Kidney (tissue), 13 donors: ENCODE measurements at regions not wholly inside any gene's neighbourhood (a gene's known extent, or its start where the extent isn't known, plus 50 kb on each side); places are given as distances from the start of the nearest gene placed in this dataset.

Experiments
- DNase-seq, 5 donors: peaks; one replicate each; pipeline ENCODE4 v3.0.0-alpha.2; 2013 to 2020
- FAIRE-seq: peaks from 2 replicates; lab custom pipeline; 2012; peaks lifted over from hg19 to GRCh38; lab: Jason Lieb, UNC
- H3K27ac ChIP-seq, 2 donors: one replicate each; pipeline ENCODE4 v1.7.0; 2013; ENCODE audit warnings: low read depth in 2 of 2, low read length in 2 of 2, inconsistent platforms in 1 of 2
- H3K27me3 ChIP-seq: one replicate; pipeline ENCODE4 v1.7.1; 2013; ENCODE audit warnings: low read length, inconsistent platforms; ENCODE audit not compliant: control insufficient read depth, insufficient read depth
- H3K36me3 ChIP-seq, 3 donors: one replicate each; pipeline versions ENCODE4 v1.7.0 to v1.7.1; 2013; ENCODE audit warnings: low read length in 3 of 3, control low read depth in 1 of 3, inconsistent platforms in 1 of 3; ENCODE audit not compliant: insufficient read depth in 3 of 3, control insufficient read depth in 2 of 3
- H3K4me1 ChIP-seq, 3 donors: one replicate each; pipeline versions ENCODE4 v1.7.0 to v1.7.1; 2013; ENCODE audit warnings: low read length in 3 of 3, inconsistent platforms in 1 of 3, low read depth in 1 of 3; ENCODE audit not compliant: control insufficient read depth in 2 of 3, insufficient read depth in 2 of 3
- H3K4me3 ChIP-seq, 3 donors: one replicate each; pipeline versions ENCODE4 v1.7.0 to v1.8.1; 2013; ENCODE audit warnings: low read length in 3 of 3, control low read depth in 1 of 3, inconsistent platforms in 1 of 3
- H3K9ac ChIP-seq, 3 donors: one replicate each; pipeline versions ENCODE4 v1.7.0 to v1.7.1; 2013; ENCODE audit warnings: low read length in 3 of 3, control low read depth in 1 of 3, inconsistent platforms in 1 of 3
- H3K9me3 ChIP-seq, 3 donors: one replicate each; pipeline versions ENCODE4 v1.7.0 to v1.7.1; 2013; ENCODE audit warnings: low read length in 3 of 3, control low read depth in 1 of 3, inconsistent platforms in 1 of 3; ENCODE audit not compliant: control insufficient read depth in 2 of 3, insufficient read depth in 1 of 3
- intact Hi-C: fragments of 100-400 bp; cut with DNase I; formaldehyde crosslinking; loops from one replicate; pipeline ENCODE4 v1.11.1; 2022
- TF ChIP-seq, protein P1 (sequence below): IDR thresholded peaks from 3 replicates; pipeline ENCODE4 v1.5.1; 2012; ENCODE audit warnings: mild to moderate bottlenecking, moderate library complexity, borderline replicate concordance; ENCODE audit not compliant: insufficient read depth; ENCODE audit errors: extremely low read depth
- donor health status: control.
- donor health status: control.
- donor health status: control.
- donor health status: control.
- donor health status: control.
- donor health status: DM: yes; HTN: yes; CAD: no.
- donor health status: Normal renal cell carcinoma (clear cell type).

DNA sequence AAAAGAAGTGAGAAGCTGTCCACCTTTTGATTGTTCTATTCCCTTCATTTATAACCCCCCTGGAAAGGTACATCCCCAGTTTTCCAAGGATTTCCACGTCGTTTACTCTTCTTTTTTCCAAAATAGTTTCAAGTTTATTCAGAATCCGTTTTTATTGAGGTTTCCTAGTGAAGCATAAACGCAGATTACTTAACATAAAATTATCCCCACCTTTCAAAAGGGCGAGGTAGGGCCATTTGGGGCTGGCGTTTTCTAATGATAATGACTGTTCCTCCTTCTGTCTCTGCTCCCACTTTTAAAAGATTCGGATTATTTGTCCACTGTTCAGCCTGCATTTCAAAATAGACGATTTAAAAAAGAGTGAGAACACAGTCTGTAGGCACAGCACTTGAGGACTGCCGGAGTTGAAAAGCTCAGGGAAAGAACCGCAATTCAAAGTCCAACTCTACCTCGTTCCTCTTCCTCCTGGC, 165.2 kb upstream of the PPP1R3A start:
- no peak for FAIRE-seq
- intact Hi-C loops, result no loop called here
- Histone ChIP-seq H3K36me3 (no peaks in the 10 kb centered on the region), H3K9ac (peak overlapping the region in 1 of 3 donors; percentile 2), H3K27me3 (peaks cover 43% of the 10 kb centered on the region), H3K27ac (peak overlapping the region; percentile 28 to 58), H3K4me1 (peaks cover 0 to 12% (median 5%) of the 10 kb centered on the region in 3 donors), H3K9me3 (no peaks in the 10 kb centered on the region), H3K4me3 (peak overlapping the region in 2 of 3 donors; percentile 19 to 79)
- TF ChIP-seq, protein P1, sequence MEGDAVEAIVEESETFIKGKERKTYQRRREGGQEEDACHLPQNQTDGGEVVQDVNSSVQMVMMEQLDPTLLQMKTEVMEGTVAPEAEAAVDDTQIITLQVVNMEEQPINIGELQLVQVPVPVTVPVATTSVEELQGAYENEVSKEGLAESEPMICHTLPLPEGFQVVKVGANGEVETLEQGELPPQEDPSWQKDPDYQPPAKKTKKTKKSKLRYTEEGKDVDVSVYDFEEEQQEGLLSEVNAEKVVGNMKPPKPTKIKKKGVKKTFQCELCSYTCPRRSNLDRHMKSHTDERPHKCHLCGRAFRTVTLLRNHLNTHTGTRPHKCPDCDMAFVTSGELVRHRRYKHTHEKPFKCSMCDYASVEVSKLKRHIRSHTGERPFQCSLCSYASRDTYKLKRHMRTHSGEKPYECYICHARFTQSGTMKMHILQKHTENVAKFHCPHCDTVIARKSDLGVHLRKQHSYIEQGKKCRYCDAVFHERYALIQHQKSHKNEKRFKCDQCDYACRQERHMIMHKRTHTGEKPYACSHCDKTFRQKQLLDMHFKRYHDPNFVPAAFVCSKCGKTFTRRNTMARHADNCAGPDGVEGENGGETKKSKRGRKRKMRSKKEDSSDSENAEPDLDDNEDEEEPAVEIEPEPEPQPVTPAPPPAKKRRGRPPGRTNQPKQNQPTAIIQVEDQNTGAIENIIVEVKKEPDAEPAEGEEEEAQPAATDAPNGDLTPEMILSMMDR, result no peak
- DNase-seq, result peak in 1 of 5 donors; percentile 70

DNA sequence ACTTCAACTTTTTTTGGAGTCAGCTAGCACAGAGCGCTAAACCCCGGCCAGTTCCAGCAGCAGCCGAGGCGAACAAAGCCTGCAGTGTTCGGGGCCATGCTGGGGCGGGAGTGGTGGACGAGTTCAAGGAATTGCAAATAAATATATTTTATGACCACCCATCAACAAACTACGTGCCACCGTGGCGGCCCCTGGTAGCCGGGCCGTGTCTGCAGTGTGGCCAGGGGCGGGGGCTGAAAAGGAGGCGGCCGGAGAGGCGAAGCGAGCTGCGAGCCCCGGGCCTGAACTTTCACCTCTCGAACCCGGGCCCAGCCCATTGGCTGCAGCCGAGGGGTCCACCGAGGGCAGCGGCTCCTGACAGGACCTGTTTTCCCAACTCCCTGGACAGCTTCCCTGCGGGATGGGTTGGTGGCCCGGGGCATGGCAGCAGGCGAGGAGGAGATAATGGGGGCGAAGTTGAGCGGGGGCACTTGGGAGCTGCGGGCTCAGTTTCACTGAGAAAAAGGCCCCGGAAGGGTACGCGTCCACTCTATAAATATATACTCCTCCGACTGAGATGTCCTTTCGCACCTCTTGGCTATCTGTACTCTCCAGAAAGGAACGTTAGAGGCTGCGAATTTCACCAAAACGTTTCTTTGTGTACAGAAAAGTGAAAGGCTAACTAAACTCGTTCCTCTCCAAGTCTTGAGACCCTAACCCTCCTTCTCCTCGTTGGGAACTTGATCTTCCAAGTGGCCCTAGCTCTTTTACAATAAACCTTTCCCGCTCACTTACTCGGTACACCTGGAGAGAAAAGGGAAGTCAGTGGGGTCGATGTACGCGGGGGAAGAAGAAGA, 164.6 kb upstream of the PPP1R3A start:
- Histone ChIP-seq H3K27ac (peak overlapping the region in 1 of 2 donors; percentile 23), H3K4me1 (peaks cover 0 to 12% (median 5%) of the 10 kb centered on the region in 3 donors), H3K27me3 (peaks cover 40% of the 10 kb centered on the region), H3K9me3 (no peaks in the 10 kb centered on the region), H3K4me3 (peak overlapping the region in 2 of 3 donors; percentile 19 to 79), H3K36me3 (no peaks in the 10 kb centered on the region), H3K9ac (peak overlapping the region in 1 of 3 donors; percentile 2)
- no peak for FAIRE-seq
- intact Hi-C loops, result no loop called here
- TF ChIP-seq, protein P1, result no peak
- peak; percentile 34 to 76 (median 71) for DNase-seq

DNA sequence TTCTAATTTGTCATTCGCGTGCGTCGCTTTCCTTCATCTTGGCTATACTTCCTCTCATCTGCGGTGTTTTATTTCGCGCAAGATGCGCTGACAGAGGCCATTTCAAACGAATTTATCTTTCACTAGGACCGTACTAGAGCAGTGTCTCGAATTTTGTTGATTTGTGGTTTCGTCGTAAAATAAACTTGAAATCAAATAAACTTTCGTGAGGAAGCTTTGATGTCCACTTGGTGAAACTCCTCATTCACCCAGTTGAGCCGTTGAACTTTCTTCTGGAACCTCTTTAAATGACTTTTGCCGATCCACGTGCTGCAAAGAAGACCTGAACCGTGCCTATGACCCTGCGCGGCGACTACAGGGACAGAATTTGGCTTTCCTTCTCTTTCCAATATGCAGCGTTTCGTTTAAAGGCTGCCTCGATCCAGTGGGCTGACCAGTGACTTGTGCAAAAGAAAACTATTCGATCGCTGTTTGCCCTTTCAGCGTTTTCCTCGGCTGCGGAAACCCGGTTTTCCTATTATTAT, 163.9 kb upstream of the PPP1R3A start:
- H3K4me3 ChIP-seq, result peak overlapping the region; percentile 12 to 79 (median 68)
- FAIRE-seq (no peak), DNase-seq (peak in 3 of 5 donors; percentile 32 to 78 (median 51))
- H3K9ac ChIP-seq, result peak overlapping the region in 1 of 3 donors; percentile 24
- no peak overlapping the region for H3K27ac ChIP-seq
- H3K4me1 ChIP-seq, result peaks cover 0 to 12% (median 5%) of the 10 kb centered on the region in 3 donors
- TF ChIP-seq, protein P1, result no peak
- H3K9me3 ChIP-seq, result no peaks in the 10 kb centered on the region
- intact Hi-C loops, result no loop called here
- H3K36me3 ChIP-seq, result no peaks in the 10 kb centered on the region
- peaks cover 33% of the 10 kb centered on the region for H3K27me3 ChIP-seq
